ENCODE measurements at regions not wholly inside any gene's neighbourhood (a gene's known extent, or its start where the extent isn't known, plus 50 kb on each side); places are given as distances from the start of the nearest gene placed in this dataset.

- intact Hi-C loops (cut with DNase I) = no loop called here
- H3K36me3 ChIP-seq = no peaks in the 10 kb centered on the region
- H3K27ac ChIP-seq = no peak overlapping the region
- no peak overlapping the region for H3K4me3 ChIP-seq
- no peaks in the 10 kb centered on the region for H3K4me1 ChIP-seq
- H3K9me3 ChIP-seq = no peaks in the 10 kb centered on the region
- no peaks in the 10 kb centered on the region for H3K27me3 ChIP-seq
- no peak for TF ChIP-seq CTCF (IDR thresholded peaks at IDR 0.05)
- DNase-seq (ENCODE audit: low spot score in 2 of 2) = no peak
Observed at GRCh38 chr5:4246447-4246846, 650.8 kb downstream of the IRX1 start.

- no peak for TF ChIP-seq CTCF (IDR thresholded peaks at IDR 0.05)
- Histone ChIP-seq H3K27me3 (no peaks in the 10 kb centered on the region), H3K27ac (no peak overlapping the region), H3K9me3 (no peaks in the 10 kb centered on the region), H3K36me3 (no peaks in the 10 kb centered on the region), H3K4me1 (no peaks in the 10 kb centered on the region), H3K4me3 (no peak overlapping the region)
- no peak for DNase-seq (ENCODE audit: low spot score in 2 of 2)
- intact Hi-C loops (cut with DNase I) = no loop called here
Observed at GRCh38 chr5:4250254-4250653, 654.6 kb downstream of the IRX1 start.

- no peak for DNase-seq (ENCODE audit: low spot score in 2 of 2)
- intact Hi-C loops (cut with DNase I) = no loop called here
- Histone ChIP-seq H3K27me3 (no peaks in the 10 kb centered on the region), H3K4me1 (no peaks in the 10 kb centered on the region), H3K4me3 (no peak overlapping the region), H3K9me3 (no peaks in the 10 kb centered on the region), H3K36me3 (no peaks in the 10 kb centered on the region), H3K27ac (no peak overlapping the region)
- TF ChIP-seq CTCF (IDR thresholded peaks at IDR 0.05) = no peak
Observed at GRCh38 chr5:4252385-4252784, 656.8 kb downstream of the IRX1 start.

- intact Hi-C loops (cut with DNase I) = no loop called here
- no peaks in the 10 kb centered on the region for H3K9me3 ChIP-seq
- H3K4me1 ChIP-seq = no peaks in the 10 kb centered on the region
- H3K4me3 ChIP-seq = no peak overlapping the region
- H3K27me3 ChIP-seq = no peaks in the 10 kb centered on the region
- no peak for TF ChIP-seq CTCF (IDR thresholded peaks at IDR 0.05)
- H3K27ac ChIP-seq = no peak overlapping the region
- DNase-seq (ENCODE audit: low spot score in 2 of 2) = no peak
- H3K36me3 ChIP-seq = no peaks in the 10 kb centered on the region
Observed at GRCh38 chr5:4254736-4255135, 659.1 kb downstream of the IRX1 start.

- no peaks in the 10 kb centered on the region for H3K9me3 ChIP-seq
- no peak for TF ChIP-seq CTCF (IDR thresholded peaks at IDR 0.05)
- H3K4me3 ChIP-seq = no peak overlapping the region
- no peak for DNase-seq (ENCODE audit: low spot score in 2 of 2)
- H3K27me3 ChIP-seq = no peaks in the 10 kb centered on the region
- no peaks in the 10 kb centered on the region for H3K4me1 ChIP-seq
- intact Hi-C loops (cut with DNase I) = no loop called here
- H3K27ac ChIP-seq = no peak overlapping the region
- no peaks in the 10 kb centered on the region for H3K36me3 ChIP-seq
Observed at GRCh38 chr5:4255441-4255840, 659.8 kb downstream of the IRX1 start.

- no peak for DNase-seq (ENCODE audit: low spot score in 2 of 2)
- Histone ChIP-seq H3K36me3 (no peaks in the 10 kb centered on the region), H3K4me1 (no peaks in the 10 kb centered on the region), H3K27me3 (no peaks in the 10 kb centered on the region), H3K4me3 (no peak overlapping the region), H3K9me3 (no peaks in the 10 kb centered on the region), H3K27ac (no peak overlapping the region)
- no peak for TF ChIP-seq CTCF (IDR thresholded peaks at IDR 0.05)
- intact Hi-C loops (cut with DNase I) = no loop called here
Observed at GRCh38 chr5:4258170-4258569, 662.5 kb downstream of the IRX1 start.
